NCI-H226 (cell line): ENCODE measurements at regions not wholly inside any gene's neighbourhood (a gene's known extent, or its start where the extent isn't known, plus 50 kb on each side); places are given as distances from the start of the nearest gene placed in this dataset.

Experiments used
- DNase-seq: peaks from one replicate; pipeline ENCODE4 v3.0.0-alpha.2; 2015

GRCh38 chr10:71127104-71127503, 85.3 kb upstream of the UNC5B start:
- DNase-seq: no peak

GRCh38 chr10:71127773-71128172, 84.6 kb upstream of the UNC5B start:
- DNase-seq: no peak

- DNase-seq: no peak
These were observed 83.9 kb upstream of the UNC5B start for GRCh38 chr10:71128311-71128980.

GRCh38 chr10:71131096-71131495, 81.3 kb upstream of the UNC5B start:
- no peak for DNase-seq

- no peak for DNase-seq
These were observed 80.8 kb upstream of the UNC5B start for GRCh38 chr10:71131508-71132088.

GRCh38 chr10:71132321-71132810, 80.0 kb upstream of the UNC5B start:
- DNase-seq: no peak

- DNase-seq: no peak
These were observed 78.4 kb upstream of the UNC5B start for GRCh38 chr10:71133710-71134686.

GRCh38 chr10:71134732-71135211, 77.6 kb upstream of the UNC5B start:
- no peak for DNase-seq

- no peak for DNase-seq
These were observed 77.1 kb upstream of the UNC5B start for GRCh38 chr10:71135236-71135635.

GRCh38 chr10:71136036-71136721, 76.2 kb upstream of the UNC5B start:
- DNase-seq: no peak

- no peak for DNase-seq
These were observed 74.7 kb upstream of the UNC5B start for GRCh38 chr10:71137701-71138100.

- no peak for DNase-seq
These were observed 74.1 kb upstream of the UNC5B start for GRCh38 chr10:71138166-71138830.

- DNase-seq: no peak
These were observed 70.8 kb upstream of the UNC5B start for GRCh38 chr10:71141528-71141927.

GRCh38 chr10:71143170-71143569, 69.2 kb upstream of the UNC5B start:
- DNase-seq: no peak

GRCh38 chr10:71143610-71144009, 68.8 kb upstream of the UNC5B start:
- no peak for DNase-seq

- no peak for DNase-seq
These were observed 67.5 kb upstream of the UNC5B start for GRCh38 chr10:71144824-71145223.

- no peak for DNase-seq
These were observed 66.9 kb upstream of the UNC5B start for GRCh38 chr10:71145352-71145945.

- DNase-seq: no peak
These were observed 61.6 kb upstream of the UNC5B start for GRCh38 chr10:71150796-71151195.

GRCh38 chr10:71152043-71152442, 60.3 kb upstream of the UNC5B start:
- no peak for DNase-seq

GRCh38 chr10:71156436-71156835, 55.9 kb upstream of the UNC5B start:
- DNase-seq: peak; percentile 7

- DNase-seq: no peak
These were observed 54.9 kb upstream of the UNC5B start for GRCh38 chr10:71157435-71157834.

- DNase-seq: no peak
These were observed 54.1 kb upstream of the UNC5B start for GRCh38 chr10:71158251-71158650.
